ENCODE measurements at regions not wholly inside any gene's neighbourhood (a gene's known extent, or its start where the extent isn't known, plus 50 kb on each side); places are given as distances from the start of the nearest gene placed in this dataset.

GRCh38 chr1:192933744-192934143 is 124.9 kb downstream of the RGS2 start:
- intact Hi-C loops (cut with DNase I): no loop called here
- Histone ChIP-seq H3K9me3 (no peaks in the 10 kb centered on the region), H3K4me3 (no peak overlapping the region), H3K27me3 (no peaks in the 10 kb centered on the region), H3K27ac (no peak overlapping the region), H3K36me3 (no peaks in the 10 kb centered on the region), H3K4me1 (peaks cover 0 to under 1% (median 0%) of the 10 kb centered on the region in 3 donors)
- 92 to 100% methylated on average over 1 of the region's 1 CpG for WGBS, 2 donors
- no peak for DNase-seq
- no peak for TF ChIP-seq POLR2A (IDR thresholded peaks at IDR 0.05)
- no peak for TF ChIP-seq CTCF (IDR thresholded peaks at IDR 0.05)

GRCh38 chr1:192936313-192937018 is 122.7 kb downstream of the UCHL5 start:
- no peak for DNase-seq
- Histone ChIP-seq H3K4me1 (peaks cover 0 to 8% (median 0%) of the 10 kb centered on the region in 3 donors), H3K36me3 (no peaks in the 10 kb centered on the region), H3K4me3 (no peak overlapping the region), H3K27me3 (no peaks in the 10 kb centered on the region), H3K9me3 (no peaks in the 10 kb centered on the region), H3K27ac (no peak overlapping the region)
- 73 to 74% methylated on average over 1 of the region's 1 CpG for WGBS, 2 donors
- intact Hi-C loops (cut with DNase I): no loop called here
- TF ChIP-seq CTCF (IDR thresholded peaks at IDR 0.05) (no peak), POLR2A (IDR thresholded peaks at IDR 0.05) (no peak)

DNA sequence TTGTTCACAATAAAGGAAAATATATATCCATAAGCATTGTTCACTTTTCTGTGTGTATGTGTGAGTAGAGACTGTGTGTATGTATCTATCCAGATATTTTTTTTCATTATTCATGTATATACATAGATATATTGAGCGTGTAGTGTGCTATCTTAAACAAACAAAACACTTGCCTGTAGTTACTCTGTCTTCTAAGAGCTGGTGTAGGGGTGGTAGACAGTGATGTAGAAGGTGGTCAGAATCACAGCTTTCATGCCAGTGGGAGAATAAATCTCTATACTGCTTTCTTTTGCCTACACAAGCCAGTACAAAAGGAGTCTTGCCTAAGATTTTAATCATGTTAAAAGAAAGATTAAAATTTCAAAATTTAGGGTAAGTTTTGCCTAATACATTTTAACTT is 122.0 kb downstream of the UCHL5 start:
- H3K36me3 ChIP-seq: no peaks in the 10 kb centered on the region
- H3K27ac ChIP-seq: no peak overlapping the region
- no peaks in the 10 kb centered on the region for H3K9me3 ChIP-seq
- no peak for DNase-seq
- intact Hi-C loops (cut with DNase I): no loop called here
- H3K4me1 ChIP-seq: peaks cover 0 to 8% (median 0%) of the 10 kb centered on the region in 3 donors
- H3K27me3 ChIP-seq: no peaks in the 10 kb centered on the region
- no peak overlapping the region for H3K4me3 ChIP-seq
- TF ChIP-seq CTCF (IDR thresholded peaks at IDR 0.05) (no peak), POLR2A (IDR thresholded peaks at IDR 0.05) (no peak)
- WGBS, 2 donors: 77 to 79% methylated on average over 1 of the region's 1 CpG

DNA sequence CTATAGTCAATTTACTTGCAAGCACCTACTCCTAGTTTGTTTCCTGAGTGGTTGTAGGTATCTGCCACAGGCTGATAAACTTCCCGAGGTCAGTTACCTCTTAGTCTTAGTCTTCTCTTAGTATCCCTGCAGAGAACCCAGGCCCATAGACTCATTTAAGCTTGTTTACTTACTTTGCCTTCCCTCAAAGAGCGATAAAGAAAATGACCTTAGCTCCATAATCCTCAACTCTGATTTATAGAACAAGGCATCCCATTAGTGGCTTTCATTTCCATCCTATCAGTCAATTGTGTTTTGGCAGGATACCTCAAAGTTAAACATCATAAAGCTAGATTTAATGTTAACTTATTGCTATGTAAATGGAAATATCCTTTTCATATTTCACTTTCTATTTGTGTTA is 119.7 kb downstream of the UCHL5 start:
- no peak for DNase-seq
- H3K4me1 ChIP-seq: peaks cover 0 to 8% (median 0%) of the 10 kb centered on the region in 3 donors
- H3K36me3 ChIP-seq: no peaks in the 10 kb centered on the region
- intact Hi-C loops (cut with DNase I): no loop called here
- 51 to 53% methylated on average over 2 of the region's 2 CpGs for WGBS, 2 donors
- H3K9me3 ChIP-seq: no peaks in the 10 kb centered on the region
- no peak for TF ChIP-seq CTCF (IDR thresholded peaks at IDR 0.05)
- no peak for TF ChIP-seq POLR2A (IDR thresholded peaks at IDR 0.05)
- no peak overlapping the region for H3K4me3 ChIP-seq
- H3K27me3 ChIP-seq: no peaks in the 10 kb centered on the region
- no peak overlapping the region for H3K27ac ChIP-seq

GRCh38 chr1:192940658-192941057 is 118.5 kb downstream of the UCHL5 start:
- intact Hi-C loops (cut with DNase I): no loop called here
- H3K4me3 ChIP-seq: no peak overlapping the region
- no peaks in the 10 kb centered on the region for H3K9me3 ChIP-seq
- peaks cover 0 to 8% (median 0%) of the 10 kb centered on the region in 3 donors for H3K4me1 ChIP-seq
- no peak overlapping the region for H3K27ac ChIP-seq
- H3K36me3 ChIP-seq: no peaks in the 10 kb centered on the region
- no peaks in the 10 kb centered on the region for H3K27me3 ChIP-seq
- no peak for DNase-seq
- TF ChIP-seq POLR2A (IDR thresholded peaks at IDR 0.05) (no peak), CTCF (IDR thresholded peaks at IDR 0.05) (no peak)

Data from esophagus squamous epithelium (tissue), 5 donors.